C4-2B (cell line): ENCODE measurements at regions not wholly inside any gene's neighbourhood (a gene's known extent, or its start where the extent isn't known, plus 50 kb on each side); places are given as distances from the start of the nearest gene placed in this dataset.

ENCODE experiments used
- H3K27ac ChIP-seq: fragments of 450-650 bp; 2 replicates; pipeline ENCODE4 v1.5.1; 2017
- ZFX ChIP-seq: fragments of 450-650 bp; IDR thresholded peaks from 2 replicates; pipeline ENCODE4 v1.6.1; 2017
- TF ChIP-seq, protein P1 (sequence below): fragments of 450-650 bp; conservative IDR thresholded peaks from 2 replicates; pipeline ENCODE4 v1.5.1; 2017; ENCODE audit warnings: mild to moderate bottlenecking

- H3K27ac ChIP-seq, result no peak overlapping the region
- TF ChIP-seq ZFX, result no peak
- TF ChIP-seq, protein P1, sequence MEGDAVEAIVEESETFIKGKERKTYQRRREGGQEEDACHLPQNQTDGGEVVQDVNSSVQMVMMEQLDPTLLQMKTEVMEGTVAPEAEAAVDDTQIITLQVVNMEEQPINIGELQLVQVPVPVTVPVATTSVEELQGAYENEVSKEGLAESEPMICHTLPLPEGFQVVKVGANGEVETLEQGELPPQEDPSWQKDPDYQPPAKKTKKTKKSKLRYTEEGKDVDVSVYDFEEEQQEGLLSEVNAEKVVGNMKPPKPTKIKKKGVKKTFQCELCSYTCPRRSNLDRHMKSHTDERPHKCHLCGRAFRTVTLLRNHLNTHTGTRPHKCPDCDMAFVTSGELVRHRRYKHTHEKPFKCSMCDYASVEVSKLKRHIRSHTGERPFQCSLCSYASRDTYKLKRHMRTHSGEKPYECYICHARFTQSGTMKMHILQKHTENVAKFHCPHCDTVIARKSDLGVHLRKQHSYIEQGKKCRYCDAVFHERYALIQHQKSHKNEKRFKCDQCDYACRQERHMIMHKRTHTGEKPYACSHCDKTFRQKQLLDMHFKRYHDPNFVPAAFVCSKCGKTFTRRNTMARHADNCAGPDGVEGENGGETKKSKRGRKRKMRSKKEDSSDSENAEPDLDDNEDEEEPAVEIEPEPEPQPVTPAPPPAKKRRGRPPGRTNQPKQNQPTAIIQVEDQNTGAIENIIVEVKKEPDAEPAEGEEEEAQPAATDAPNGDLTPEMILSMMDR, result no peak
Observed at GRCh38 chr11:70710192-70710591, 311.9 kb downstream of the CTTN start.

- no peak overlapping the region for H3K27ac ChIP-seq
- TF ChIP-seq, protein P1, result no peak
- TF ChIP-seq ZFX, result no peak
Observed at GRCh38 chr11:70710601-70711000, 312.3 kb downstream of the CTTN start.

- TF ChIP-seq ZFX, result no peak
- TF ChIP-seq, protein P1, result no peak
Observed at GRCh38 chr11:70711095-70711910, 313.0 kb downstream of the CTTN start.

GRCh38 chr11:70711911-70712185, 313.5 kb downstream of the CTTN start:
- no peak for TF ChIP-seq ZFX
- TF ChIP-seq, protein P1, result no peak
- peak overlapping the region; percentile 51 for H3K27ac ChIP-seq

More at GRCh38 chr11:70711095-70711910, 313.0 kb downstream of the CTTN start:
- H3K27ac ChIP-seq, result peak overlapping the region; percentile 51; the same call in 1 of the 2 replicates

GRCh38 chr11:70712471-70712870, 314.1 kb downstream of the CTTN start:
- H3K27ac ChIP-seq, result peak overlapping the region; percentile 51
- TF ChIP-seq, protein P1, result no peak
- TF ChIP-seq ZFX, result no peak

DNA sequence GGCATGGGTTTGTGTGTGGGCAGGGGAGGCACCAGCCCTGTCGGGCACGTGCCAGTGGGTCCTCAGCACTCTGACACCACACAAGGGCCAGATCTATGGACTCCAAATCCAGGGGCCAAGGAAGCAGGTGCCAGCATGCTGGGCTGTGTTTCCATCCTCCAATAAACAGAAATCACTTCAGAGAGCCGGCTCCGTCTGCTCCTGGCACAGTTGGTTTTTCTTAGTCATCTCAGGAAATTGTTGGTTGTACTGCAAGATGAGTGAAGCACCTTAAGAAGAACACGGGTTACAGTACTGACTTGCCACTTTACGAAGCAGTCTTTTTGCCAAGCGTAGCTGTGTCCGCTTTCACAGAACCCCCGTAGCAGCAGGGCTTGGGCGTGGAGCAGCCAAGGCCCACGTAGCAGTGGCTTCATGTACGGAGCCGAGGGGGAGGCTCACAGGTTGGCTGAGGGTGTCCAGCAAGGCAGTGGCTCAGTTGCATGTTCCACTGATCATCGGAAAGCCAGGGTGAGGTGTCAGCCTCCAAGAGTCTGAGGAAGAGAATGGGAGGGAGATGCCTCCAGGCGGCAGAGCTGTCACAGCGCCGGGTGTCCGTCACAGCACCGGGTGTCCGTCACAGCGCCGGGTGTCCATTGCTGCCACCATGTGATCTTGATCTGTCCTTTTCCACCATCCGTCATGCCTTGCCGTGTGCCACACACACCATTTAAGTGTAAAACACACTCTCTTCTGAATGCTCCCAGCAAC, 314.9 kb downstream of the CTTN start:
- TF ChIP-seq, protein P1, result no peak
- no peak for TF ChIP-seq ZFX
- H3K27ac ChIP-seq, result peak overlapping the region; percentile 51; the same call in 1 of the 2 replicates
